ENCODE measurements at regions not wholly inside any gene's neighbourhood (a gene's known extent, or its start where the extent isn't known, plus 50 kb on each side); places are given as distances from the start of the nearest gene placed in this dataset.
A peak's percentile ranks its signal among the peaks of the same experiment; 100 is the strongest.

DNA sequence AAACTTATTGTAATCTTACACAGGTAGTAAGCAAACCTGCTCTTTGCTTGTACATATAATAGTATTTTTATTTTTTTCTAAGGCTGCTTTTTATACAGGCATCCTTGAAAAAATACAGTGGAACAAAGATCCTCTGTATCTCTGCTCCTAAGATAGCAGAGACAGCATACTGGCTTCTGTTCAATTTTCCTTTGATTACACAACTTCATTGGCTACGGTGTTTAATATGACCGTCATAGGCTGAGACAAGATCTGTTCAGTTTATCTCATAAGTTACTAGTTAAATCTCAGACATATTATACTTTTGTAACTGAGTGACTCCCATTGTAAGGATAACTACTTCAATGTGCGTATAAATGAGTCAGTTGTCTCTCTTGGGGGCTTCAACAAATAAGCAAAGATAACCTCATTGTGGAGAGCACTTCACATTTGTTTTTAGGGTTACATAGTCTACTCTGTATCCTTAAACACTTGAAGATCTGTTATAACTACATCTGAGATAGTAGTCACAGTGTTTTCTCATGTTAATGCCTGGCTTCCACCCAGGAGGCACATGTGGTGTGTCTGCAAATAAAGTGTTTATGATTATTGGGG lies 166.1 kb downstream of the KDM5D start:
- no peak for DNase-seq
- Histone ChIP-seq H3K27me3 (no peaks in the 10 kb centered on the region), H3K4me1 (no peaks in the 10 kb centered on the region), H3K36me3 (no peaks in the 10 kb centered on the region), H3K9me3 (no peaks in the 10 kb centered on the region), H3K27ac (no peak overlapping the region), H3K4me3 (no peak overlapping the region)
- TF ChIP-seq POLR2A (IDR thresholded peaks at IDR 0.05): no peak
- TF ChIP-seq, protein P1, sequence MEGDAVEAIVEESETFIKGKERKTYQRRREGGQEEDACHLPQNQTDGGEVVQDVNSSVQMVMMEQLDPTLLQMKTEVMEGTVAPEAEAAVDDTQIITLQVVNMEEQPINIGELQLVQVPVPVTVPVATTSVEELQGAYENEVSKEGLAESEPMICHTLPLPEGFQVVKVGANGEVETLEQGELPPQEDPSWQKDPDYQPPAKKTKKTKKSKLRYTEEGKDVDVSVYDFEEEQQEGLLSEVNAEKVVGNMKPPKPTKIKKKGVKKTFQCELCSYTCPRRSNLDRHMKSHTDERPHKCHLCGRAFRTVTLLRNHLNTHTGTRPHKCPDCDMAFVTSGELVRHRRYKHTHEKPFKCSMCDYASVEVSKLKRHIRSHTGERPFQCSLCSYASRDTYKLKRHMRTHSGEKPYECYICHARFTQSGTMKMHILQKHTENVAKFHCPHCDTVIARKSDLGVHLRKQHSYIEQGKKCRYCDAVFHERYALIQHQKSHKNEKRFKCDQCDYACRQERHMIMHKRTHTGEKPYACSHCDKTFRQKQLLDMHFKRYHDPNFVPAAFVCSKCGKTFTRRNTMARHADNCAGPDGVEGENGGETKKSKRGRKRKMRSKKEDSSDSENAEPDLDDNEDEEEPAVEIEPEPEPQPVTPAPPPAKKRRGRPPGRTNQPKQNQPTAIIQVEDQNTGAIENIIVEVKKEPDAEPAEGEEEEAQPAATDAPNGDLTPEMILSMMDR (IDR thresholded peaks at IDR 0.05): no peak

DNA sequence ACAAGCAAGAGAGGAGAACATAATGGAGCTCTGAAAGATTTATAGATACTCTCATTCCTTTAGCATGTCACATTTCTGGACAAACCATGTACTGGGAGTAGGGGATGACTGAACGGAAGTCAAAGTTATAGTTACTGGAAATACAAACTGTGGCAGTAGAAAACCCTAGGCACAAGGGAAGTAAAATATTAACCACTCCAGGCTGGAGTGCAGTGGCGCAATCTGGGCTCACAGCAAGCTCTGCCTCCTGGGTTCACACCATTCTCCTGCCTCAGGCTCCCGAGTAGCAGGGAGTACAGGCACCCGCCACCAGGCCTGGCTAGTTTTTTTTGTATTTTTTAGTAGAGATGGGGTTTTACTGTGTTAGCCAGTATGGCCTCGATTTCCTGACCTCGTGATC lies 167.3 kb downstream of the KDM5D start:
- H3K27me3 ChIP-seq: no peaks in the 10 kb centered on the region
- H3K27ac ChIP-seq: no peak overlapping the region
- H3K4me3 ChIP-seq: no peak overlapping the region
- TF ChIP-seq, protein P1 (IDR thresholded peaks at IDR 0.05): no peak
- no peak for TF ChIP-seq POLR2A (IDR thresholded peaks at IDR 0.05)
- no peaks in the 10 kb centered on the region for H3K4me1 ChIP-seq
- no peaks in the 10 kb centered on the region for H3K9me3 ChIP-seq
- H3K36me3 ChIP-seq: no peaks in the 10 kb centered on the region
- DNase-seq: no peak

DNA sequence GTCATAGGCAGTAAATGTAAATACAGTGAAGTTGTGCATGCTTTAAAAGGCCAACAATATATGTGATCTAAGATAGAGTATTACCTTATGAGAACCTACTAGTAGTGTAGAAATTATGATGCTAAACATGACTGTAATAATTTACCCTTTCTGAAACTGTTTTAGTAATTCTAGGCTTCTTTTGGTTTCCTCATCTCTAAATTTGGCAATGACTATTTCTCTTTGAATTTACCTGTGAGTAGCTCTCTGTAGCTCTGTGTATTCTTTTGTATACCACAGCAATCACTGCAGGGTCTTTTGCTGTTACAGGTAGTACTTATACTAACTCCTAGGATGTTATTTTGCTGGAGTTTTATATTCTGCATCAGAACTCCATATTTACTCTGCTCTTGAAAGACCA lies 169.6 kb downstream of the KDM5D start:
- DNase-seq: no peak
- Histone ChIP-seq H3K9me3 (no peaks in the 10 kb centered on the region), H3K36me3 (no peaks in the 10 kb centered on the region), H3K27ac (no peak overlapping the region), H3K4me3 (no peak overlapping the region), H3K4me1 (no peaks in the 10 kb centered on the region), H3K27me3 (no peaks in the 10 kb centered on the region)
- no peak for TF ChIP-seq POLR2A (IDR thresholded peaks at IDR 0.05)
- TF ChIP-seq, protein P1 (IDR thresholded peaks at IDR 0.05): no peak

DNA sequence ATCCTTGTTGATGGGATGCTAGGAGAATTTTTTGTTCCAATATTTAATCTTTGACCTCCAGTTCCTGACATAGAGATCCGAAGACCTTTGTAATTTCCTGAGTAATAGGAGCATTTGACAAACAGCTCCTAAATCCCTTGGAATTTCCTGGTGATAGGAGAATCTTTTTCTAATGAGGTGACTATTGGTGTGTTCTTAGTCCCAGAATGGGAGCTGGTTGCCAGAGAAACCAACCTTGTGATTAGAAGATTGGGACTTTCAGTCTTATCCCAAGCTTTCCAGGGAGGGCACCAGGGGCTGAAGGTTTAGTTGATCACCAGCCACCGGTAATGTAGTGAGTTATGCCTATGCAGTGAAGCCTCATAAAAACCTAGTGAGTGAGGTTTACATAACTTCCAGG lies 170.9 kb downstream of the KDM5D start:
- Histone ChIP-seq H3K9me3 (no peaks in the 10 kb centered on the region), H3K36me3 (no peaks in the 10 kb centered on the region), H3K4me3 (no peak overlapping the region), H3K4me1 (no peaks in the 10 kb centered on the region), H3K27ac (no peak overlapping the region), H3K27me3 (no peaks in the 10 kb centered on the region)
- TF ChIP-seq, protein P1 (IDR thresholded peaks at IDR 0.05): no peak
- TF ChIP-seq POLR2A (IDR thresholded peaks at IDR 0.05): no peak
- DNase-seq: no peak

DNA sequence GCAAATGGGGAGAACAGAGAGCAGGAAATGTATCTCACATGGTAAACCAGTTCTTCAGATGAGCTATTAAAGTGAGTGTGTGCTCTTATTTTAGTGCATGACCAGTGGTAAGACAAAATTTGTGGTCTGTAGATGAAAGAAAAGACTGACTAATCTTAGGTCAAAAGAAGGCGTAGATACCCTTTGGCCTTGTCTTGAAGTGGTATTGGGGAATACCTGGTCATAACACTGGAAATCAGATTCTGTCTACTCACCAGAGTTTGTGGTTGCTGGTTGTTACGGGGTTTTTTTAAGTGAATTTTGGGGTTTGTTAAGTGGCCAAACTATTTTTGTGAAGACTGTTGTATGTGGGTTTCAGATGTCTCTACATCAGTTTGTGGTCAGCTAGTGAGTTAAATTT lies 173.5 kb downstream of the KDM5D start:
- H3K9me3 ChIP-seq: no peaks in the 10 kb centered on the region
- TF ChIP-seq, protein P1 (IDR thresholded peaks at IDR 0.05): no peak
- no peak for TF ChIP-seq POLR2A (IDR thresholded peaks at IDR 0.05)
- H3K27ac ChIP-seq: no peak overlapping the region
- no peak for DNase-seq
- no peak overlapping the region for H3K4me3 ChIP-seq
- no peaks in the 10 kb centered on the region for H3K36me3 ChIP-seq
- H3K4me1 ChIP-seq: no peaks in the 10 kb centered on the region
- H3K27me3 ChIP-seq: no peaks in the 10 kb centered on the region

DNA sequence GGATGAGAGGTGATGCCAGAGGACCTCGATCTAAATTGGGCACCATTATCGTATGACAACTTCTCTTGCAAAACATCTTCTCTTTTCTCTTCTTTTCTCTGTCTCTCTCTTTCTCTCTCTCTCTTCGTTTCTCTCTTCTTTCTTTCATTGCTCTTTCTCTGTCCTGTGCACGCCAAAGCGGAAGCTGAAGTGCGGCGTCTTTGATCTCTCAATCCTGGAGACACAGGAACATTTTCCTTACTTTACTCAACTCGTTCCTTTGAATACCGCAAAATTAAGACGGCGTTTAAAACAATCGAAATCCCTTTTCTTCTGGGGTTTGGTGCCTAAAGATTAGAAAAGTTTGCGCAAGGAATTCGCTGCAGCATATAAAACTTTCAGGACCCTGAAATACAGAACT lies 176.6 kb downstream of the KDM5D start:
- Histone ChIP-seq H3K4me3 (peak overlapping the region in 2 of 4 donors; percentile 62 to 84), H3K27me3 (no peaks in the 10 kb centered on the region), H3K27ac (peak overlapping the region in 2 of 4 donors; percentile 91), H3K9me3 (no peaks in the 10 kb centered on the region), H3K4me1 (no peaks in the 10 kb centered on the region), H3K36me3 (no peaks in the 10 kb centered on the region)
- DNase-seq: no peak
- TF ChIP-seq POLR2A (IDR thresholded peaks at IDR 0.05): no peak
- TF ChIP-seq, protein P1 (IDR thresholded peaks at IDR 0.05): no peak
